ENCODE measurements at regions not wholly inside any gene's neighbourhood (a gene's known extent, or its start where the extent isn't known, plus 50 kb on each side); places are given as distances from the start of the nearest gene placed in this dataset.

- H3K4me3 ChIP-seq, result no peak overlapping the region
- no peak for TF ChIP-seq CTCF (IDR thresholded peaks at IDR 0.05)
- no peak for TF ChIP-seq POLR2A (IDR thresholded peaks at IDR 0.05)
- no peak for TF ChIP-seq POLR2AphosphoS5 (IDR thresholded peaks at IDR 0.05)
- intact Hi-C loops (cut with DNase I; ENCODE audit: low total_unique reads), result no loop called here
- no peaks in the 10 kb centered on the region for H3K36me3 ChIP-seq
- H3K27me3 ChIP-seq, result no peaks in the 10 kb centered on the region
- DNase-seq (ENCODE audit: low spot score in 2 of 2), result no peak
- no peak overlapping the region for H3K27ac ChIP-seq
- peaks cover 0 to 3% of the 10 kb centered on the region in 2 donors for H3K9me3 ChIP-seq
- H3K4me1 ChIP-seq, result no peaks in the 10 kb centered on the region
Measured at GRCh38 chr11:97880209-97880608, 1140.5 kb upstream of the CNTN5 start.

- H3K9me3 ChIP-seq, result peaks cover 0 to 3% of the 10 kb centered on the region in 2 donors
- H3K27ac ChIP-seq, result no peak overlapping the region
- DNase-seq (ENCODE audit: low spot score in 2 of 2), result no peak
- no peak overlapping the region for H3K4me3 ChIP-seq
- intact Hi-C loops (cut with DNase I; ENCODE audit: low total_unique reads), result no loop called here
- no peaks in the 10 kb centered on the region for H3K4me1 ChIP-seq
- no peaks in the 10 kb centered on the region for H3K36me3 ChIP-seq
- H3K27me3 ChIP-seq, result no peaks in the 10 kb centered on the region
- TF ChIP-seq POLR2AphosphoS5 (IDR thresholded peaks at IDR 0.05) (no peak), CTCF (IDR thresholded peaks at IDR 0.05) (no peak), POLR2A (IDR thresholded peaks at IDR 0.05) (no peak)
Measured at GRCh38 chr11:97883086-97883485, 1137.7 kb upstream of the CNTN5 start.

GRCh38 chr11:97888641-97889040, 1132.1 kb upstream of the CNTN5 start:
- intact Hi-C loops (cut with DNase I; ENCODE audit: low total_unique reads), result no loop called here
- Histone ChIP-seq H3K9me3 (no peaks in the 10 kb centered on the region), H3K27me3 (no peaks in the 10 kb centered on the region), H3K4me1 (no peaks in the 10 kb centered on the region), H3K36me3 (no peaks in the 10 kb centered on the region), H3K27ac (no peak overlapping the region), H3K4me3 (no peak overlapping the region)
- DNase-seq (ENCODE audit: low spot score in 2 of 2), result no peak
- TF ChIP-seq POLR2A (IDR thresholded peaks at IDR 0.05) (no peak), POLR2AphosphoS5 (IDR thresholded peaks at IDR 0.05) (no peak), CTCF (IDR thresholded peaks at IDR 0.05) (no peak)

GRCh38 chr11:97890466-97890865, 1130.3 kb upstream of the CNTN5 start:
- Histone ChIP-seq H3K9me3 (no peaks in the 10 kb centered on the region), H3K36me3 (no peaks in the 10 kb centered on the region), H3K4me3 (no peak overlapping the region), H3K27ac (no peak overlapping the region), H3K27me3 (no peaks in the 10 kb centered on the region), H3K4me1 (no peaks in the 10 kb centered on the region)
- no peak for DNase-seq (ENCODE audit: low spot score in 2 of 2)
- TF ChIP-seq POLR2AphosphoS5 (IDR thresholded peaks at IDR 0.05) (no peak), POLR2A (IDR thresholded peaks at IDR 0.05) (no peak), CTCF (IDR thresholded peaks at IDR 0.05) (no peak)
- intact Hi-C loops (cut with DNase I; ENCODE audit: low total_unique reads), result no loop called here

- Histone ChIP-seq H3K27me3 (no peaks in the 10 kb centered on the region), H3K36me3 (no peaks in the 10 kb centered on the region), H3K4me1 (no peaks in the 10 kb centered on the region), H3K4me3 (no peak overlapping the region), H3K9me3 (no peaks in the 10 kb centered on the region), H3K27ac (no peak overlapping the region)
- intact Hi-C loops (cut with DNase I; ENCODE audit: low total_unique reads), result no loop called here
- DNase-seq (ENCODE audit: low spot score in 2 of 2), result no peak
- TF ChIP-seq POLR2A (IDR thresholded peaks at IDR 0.05) (no peak), CTCF (IDR thresholded peaks at IDR 0.05) (no peak), POLR2AphosphoS5 (IDR thresholded peaks at IDR 0.05) (no peak)
Measured at GRCh38 chr11:97893612-97894011, 1127.1 kb upstream of the CNTN5 start.

All from breast epithelium (tissue), 4 donors.